Suppressor macrophage treated with lipopolysaccharide for 1 hour (primary cell): ENCODE measurements at regions not wholly inside any gene's neighbourhood (a gene's known extent, or its start where the extent isn't known, plus 50 kb on each side); places are given as distances from the start of the nearest gene placed in this dataset.

Experiments used
- DNase-seq, 3 donors: peaks; one replicate each; pipeline ENCODE4 v3.0.0-alpha.2; 2020 to 2022

GRCh38 chr10:37684765-37685164 is 172.6 kb downstream of the ZNF248 start:
- no peak for DNase-seq

- no peak for DNase-seq
Measured at GRCh38 chr10:37682617-37683016, 174.8 kb downstream of the ZNF248 start.

GRCh38 chr10:37681617-37681999 is 175.8 kb downstream of the ZNF248 start:
- no peak for DNase-seq

- DNase-seq: no peak
Measured at GRCh38 chr10:37680716-37681616, 176.4 kb downstream of the ZNF248 start.

GRCh38 chr10:37680243-37680683 is 177.1 kb downstream of the ZNF248 start:
- DNase-seq: no peak

- DNase-seq: no peak
Measured at GRCh38 chr10:37679465-37679864, 177.9 kb downstream of the ZNF248 start.

GRCh38 chr10:37675449-37675848 is 182.0 kb downstream of the ZNF248 start:
- DNase-seq: no peak

GRCh38 chr10:37671802-37672201 is 185.6 kb downstream of the ZNF248 start:
- DNase-seq: no peak

GRCh38 chr10:37667736-37668135 is 189.7 kb downstream of the ZNF248 start:
- DNase-seq: no peak

GRCh38 chr10:37654466-37654865 is 202.9 kb downstream of the ZNF248 start:
- no peak for DNase-seq

GRCh38 chr10:37643187-37643586 is 214.2 kb downstream of the ZNF248 start:
- no peak for DNase-seq

GRCh38 chr10:37640301-37640700 is 217.1 kb downstream of the ZNF248 start:
- DNase-seq: no peak

GRCh38 chr10:37639200-37639599 is 218.2 kb downstream of the ZNF248 start:
- DNase-seq: no peak

GRCh38 chr10:37638569-37638968 is 218.8 kb downstream of the ZNF248 start:
- no peak for DNase-seq

GRCh38 chr10:37634351-37634880 is 223.0 kb downstream of the ZNF248 start:
- DNase-seq: no peak

GRCh38 chr10:37632641-37633040 is 224.8 kb downstream of the ZNF248 start:
- no peak for DNase-seq

- no peak for DNase-seq
Measured at GRCh38 chr10:37623506-37623905, 233.9 kb downstream of the ZNF248 start.

- no peak for DNase-seq
Measured at GRCh38 chr10:37619336-37619735, 238.1 kb downstream of the ZNF248 start.

- no peak for DNase-seq
Measured at GRCh38 chr10:37588299-37588698, 269.1 kb downstream of the ZNF248 start.

GRCh38 chr10:37584643-37585042 is 272.8 kb downstream of the ZNF248 start:
- no peak for DNase-seq

GRCh38 chr10:37582237-37582636 is 275.2 kb downstream of the ZNF248 start:
- DNase-seq: no peak

GRCh38 chr10:37576154-37576553 is 281.3 kb downstream of the ZNF248 start:
- DNase-seq: no peak

GRCh38 chr10:37572206-37572605 is 285.2 kb downstream of the ZNF248 start:
- no peak for DNase-seq

GRCh38 chr10:37566332-37566731 is 291.1 kb downstream of the ZNF248 start:
- no peak for DNase-seq

- no peak for DNase-seq
Measured at GRCh38 chr10:37563715-37564108, 293.7 kb downstream of the ZNF248 start.
